Endothelial cell of umbilical vein (primary cell): ENCODE measurements at regions not wholly inside any gene's neighbourhood (a gene's known extent, or its start where the extent isn't known, plus 50 kb on each side); places are given as distances from the start of the nearest gene placed in this dataset.

Experiments
- BruUV-seq: library from RNA; stranded (reverse); fragments of 400-500 nt; replicated peaks from 2 replicates; lab custom pipeline; 2021; lab: Mats Ljungman, UMichigan
- CTCF ChIA-PET: fragments of 300-600, 350-600 bp; sonication (Branson Sonifier 250); formaldehyde crosslinking; loops from one replicate; lab custom pipeline; 2021; ENCODE audit warnings: antibody characterized with exemption, inconsistent platforms; lab: Charles Lee
- POLR2A ChIA-PET: fragments of 300-600, 350-600 bp; sonication (Branson Sonifier 250); formaldehyde crosslinking; loops from one replicate; lab custom pipeline; 2021; ENCODE audit warnings: antibody characterized with exemption, inconsistent platforms; lab: Charles Lee
- DNase-seq: peaks from one replicate; pipeline ENCODE4 v3.0.0-alpha.2; 2011; ENCODE audit warnings: low read depth, low spot score
- FAIRE-seq: peaks from 2 replicates; lab custom pipeline; 2011; peaks lifted over from hg19 to GRCh38; lab: Jason Lieb, UNC
- H2AFZ ChIP-seq: 2 replicates; pipeline ENCODE4 v1.6.0; 2012; ENCODE audit warnings: low read depth, low read length, control low read depth, inconsistent platforms
- H3K27ac ChIP-seq: 2 replicates; pipeline ENCODE4 v1.5.1; 2011; ENCODE audit warnings: low read depth, mild to moderate bottlenecking, control low read depth, low read length, moderate library complexity; ENCODE audit not compliant: insufficient read depth
- H3K27me3 ChIP-seq, 2 experiments: 2 replicates each; pipeline versions ENCODE4 v1.6.0 to v1.6.1; 2011; ENCODE audit warnings: low read length in 2 of 2, mixed read lengths in 1 of 2; ENCODE audit not compliant: control insufficient read depth in 2 of 2, insufficient read depth in 2 of 2
- H3K36me3 ChIP-seq, 2 experiments: 2 replicates in 1 of 2; 3 replicates in 1 of 2; pipeline ENCODE4 v1.5.1; 2011; ENCODE audit warnings: low read length in 2 of 2, mild to moderate bottlenecking in 1 of 2, moderate library complexity in 1 of 2; ENCODE audit not compliant: control insufficient read depth in 2 of 2, insufficient read depth in 2 of 2; ENCODE audit errors: extremely low read depth in 1 of 2
- H3K4me1 ChIP-seq: 3 replicates; pipeline ENCODE4 v1.5.1; 2011; ENCODE audit warnings: mild to moderate bottlenecking, low read length; ENCODE audit not compliant: control insufficient read depth, insufficient read depth; ENCODE audit errors: extremely low read depth
- H3K4me2 ChIP-seq: 2 replicates; pipeline ENCODE4 v1.6.1; 2011; ENCODE audit warnings: low read length, control low read depth, mixed read lengths; ENCODE audit not compliant: insufficient read depth
- H3K4me3 ChIP-seq, 3 experiments: fragments of 200-600 bp in 1 of 3; sonication (generic), shearing (Covaris generic) in 1 of 3; replicated peaks in 1 of 3; 2 replicates each; pipeline ENCODE4 v1.5.1; 2011 to 2016; ENCODE audit warnings: control low read depth in 3 of 3, low read length in 3 of 3, mild to moderate bottlenecking in 2 of 3, inconsistent platforms in 1 of 3, low read depth in 1 of 3, moderate library complexity in 1 of 3; ENCODE audit not compliant: insufficient read depth in 1 of 3
- H3K79me2 ChIP-seq: 2 replicates; pipeline ENCODE4 v1.6.0; 2012; ENCODE audit warnings: low read length, inconsistent platforms; ENCODE audit not compliant: control insufficient read depth, insufficient read depth
- H3K9ac ChIP-seq: replicated peaks from 2 replicates; pipeline ENCODE3; 2011; ENCODE audit warnings: low read length, control low read depth; ENCODE audit not compliant: insufficient read depth; ENCODE audit errors: extremely low read depth
- H3K9me1 ChIP-seq: replicated peaks from 3 replicates; pipeline ENCODE4 v1.6.0; 2011; ENCODE audit warnings: mild to moderate bottlenecking, low read length; ENCODE audit not compliant: control insufficient read depth, insufficient read depth; ENCODE audit errors: extremely low read depth
- H3K9me3 ChIP-seq: replicated peaks from 2 replicates; pipeline ENCODE4 v1.5.1; 2012; ENCODE audit warnings: low read length, inconsistent platforms; ENCODE audit not compliant: control insufficient read depth, insufficient read depth
- H4K20me1 ChIP-seq: replicated peaks from 2 replicates; pipeline ENCODE3; 2011; ENCODE audit warnings: mild to moderate bottlenecking, low read length; ENCODE audit not compliant: control insufficient read depth, insufficient read depth; ENCODE audit errors: extremely low read depth
- CTCF ChIP-seq, 2 donors: IDR thresholded peaks; 1 replicate in 1 of 2; 2 replicates in 1 of 2; pipeline ENCODE4 v1.5.1; 2011; ENCODE audit warnings: low read length in 2 of 2, mild to moderate bottlenecking in 2 of 2, moderate library complexity in 2 of 2, control low read depth in 1 of 2, inconsistent platforms in 1 of 2, low read depth in 1 of 2; ENCODE audit not compliant: insufficient read depth in 1 of 2; ENCODE audit errors: extremely low read depth in 1 of 2
- EZH2 ChIP-seq: IDR thresholded peaks from 2 replicates; pipeline ENCODE4 v1.6.1; 2012; ENCODE audit warnings: borderline replicate concordance, low read depth, mild to moderate bottlenecking, moderate library complexity, low read length, inconsistent platforms; ENCODE audit not compliant: severe bottlenecking
- FOS ChIP-seq: IDR thresholded peaks from 2 replicates; pipeline ENCODE4 v1.6.1; 2011; ENCODE audit warnings: mild to moderate bottlenecking, low read length, moderate library complexity, borderline replicate concordance; ENCODE audit not compliant: insufficient read depth
- GATA2 ChIP-seq: IDR thresholded peaks from 2 replicates; pipeline ENCODE4 v1.7.0; 2011; ENCODE audit warnings: low read depth, mild to moderate bottlenecking, moderate library complexity, mixed read lengths, low read length; ENCODE audit not compliant: insufficient read length, insufficient read depth
- JUN ChIP-seq: IDR thresholded peaks from 2 replicates; pipeline ENCODE4 v1.6.1; 2011; ENCODE audit warnings: borderline replicate concordance, low read depth; ENCODE audit not compliant: insufficient read length, insufficient read depth
- MAX ChIP-seq: IDR thresholded peaks from 2 replicates; pipeline ENCODE4 v1.6.1; 2011; ENCODE audit not compliant: insufficient read depth, insufficient read length
- MYC ChIP-seq: IDR thresholded peaks from one replicate; pipeline ENCODE4 v1.6.1; 2011; ENCODE audit warnings: mild to moderate bottlenecking, low read depth, low read length
- POLR2A ChIP-seq: IDR thresholded peaks from 2 replicates; pipeline ENCODE4 v1.6.1; 2012; ENCODE audit warnings: low read depth, mild to moderate bottlenecking, control low read depth, low read length
- POLR2AphosphoS5 ChIP-seq: IDR thresholded peaks from 2 replicates; pipeline ENCODE4 v1.6.1; 2012; ENCODE audit warnings: low read depth, mild to moderate bottlenecking, control low read depth, low read length, moderate library complexity; ENCODE audit not compliant: insufficient read depth
- dilution Hi-C: fragments of 300-500 bp; cut with MboI; formaldehyde crosslinking; loops from one replicate; pipeline ENCODE4 v1.15.0; 2019; ENCODE audit warnings: low sequenced_read_pairs; ENCODE audit not compliant: extremely low pct_ligation_motif_present
- intact Hi-C: fragments of 100-400 bp; cut with micrococcal nuclease; formaldehyde crosslinking; loops from one replicate; pipeline ENCODE4 v1.10.0; 2022

GRCh38 chr13:42396901-42397655, 125.1 kb downstream of the AKAP11 start:
- intact Hi-C loops: no loop called here
- H3K9ac ChIP-seq: no peak overlapping the region
- dilution Hi-C loops: no loop called here
- H3K27ac ChIP-seq: no peak overlapping the region
- no peaks in the 10 kb centered on the region for H3K36me3 ChIP-seq
- H3K4me1 ChIP-seq: no peaks in the 10 kb centered on the region
- FAIRE-seq: no peak
- H3K27me3 ChIP-seq: peaks cover 0 to 6% of the 10 kb centered on the region in 2 experiments
- H4K20me1 ChIP-seq: no peaks in the 10 kb centered on the region
- no peak overlapping the region for H3K4me2 ChIP-seq
- no peaks in the 10 kb centered on the region for H3K79me2 ChIP-seq
- CTCF ChIA-PET: no interaction called here
- no peak overlapping the region for H3K4me3 ChIP-seq
- H2AFZ ChIP-seq: no peak overlapping the region
- BruUV-seq: no TSS peak
- H3K9me3 ChIP-seq: no peaks in the 10 kb centered on the region
- H3K9me1 ChIP-seq: no peaks in the 10 kb centered on the region
- POLR2A ChIA-PET: no interaction called here
- DNase-seq: no peak
- no peak for TF ChIP-seq POLR2AphosphoS5
- no peak for TF ChIP-seq CTCF (IDR thresholded peaks at IDR 0.05; ENCODE audit: extremely low read depth in 1 of 2, insufficient read depth in 1 of 2, low read depth in 1 of 2, low read length in 2 of 2)
- TF ChIP-seq JUN: no peak
- no peak for TF ChIP-seq MAX
- TF ChIP-seq GATA2: no peak
- TF ChIP-seq POLR2A: no peak
- no peak for TF ChIP-seq MYC
- TF ChIP-seq FOS: no peak
- no peak for TF ChIP-seq EZH2
